Skeletal muscle tissue (tissue), 3 donors: ENCODE measurements at regions not wholly inside any gene's neighbourhood (a gene's known extent, or its start where the extent isn't known, plus 50 kb on each side); places are given as distances from the start of the nearest gene placed in this dataset.

Source experiments
- H3K27ac ChIP-seq: one replicate; pipeline ENCODE4 v1.7.0; 2013; ENCODE audit warnings: mild to moderate bottlenecking, low read depth, low read length, inconsistent platforms
- H3K27me3 ChIP-seq, 3 donors: one replicate each; pipeline ENCODE4 v1.7.0; 2013; ENCODE audit warnings: low read length in 3 of 3; ENCODE audit not compliant: control insufficient read depth in 3 of 3, insufficient read depth in 3 of 3
- H3K36me3 ChIP-seq, 3 donors: one replicate each; pipeline ENCODE4 v1.7.0; 2013; ENCODE audit warnings: low read length in 3 of 3; ENCODE audit not compliant: control insufficient read depth in 3 of 3, insufficient read depth in 3 of 3
- H3K4me1 ChIP-seq, 3 donors: one replicate each; pipeline ENCODE4 v1.7.0; 2013; ENCODE audit warnings: low read length in 3 of 3, mild to moderate bottlenecking in 3 of 3; ENCODE audit not compliant: control insufficient read depth in 3 of 3, insufficient read depth in 3 of 3
- H3K4me3 ChIP-seq, 3 donors: one replicate each; pipeline ENCODE4 v1.7.0; 2013; ENCODE audit warnings: low read length in 3 of 3
- H3K9ac ChIP-seq, 3 donors: one replicate each; pipeline ENCODE4 v1.7.0; 2013; ENCODE audit warnings: low read length in 3 of 3, mild to moderate bottlenecking in 3 of 3, moderate library complexity in 2 of 3, low read depth in 1 of 3
- H3K9me3 ChIP-seq, 3 donors: one replicate each; pipeline ENCODE4 v1.7.0; 2013; ENCODE audit warnings: low read length in 3 of 3; ENCODE audit not compliant: control insufficient read depth in 3 of 3
- donor health status: Osteomylitis.

DNA sequence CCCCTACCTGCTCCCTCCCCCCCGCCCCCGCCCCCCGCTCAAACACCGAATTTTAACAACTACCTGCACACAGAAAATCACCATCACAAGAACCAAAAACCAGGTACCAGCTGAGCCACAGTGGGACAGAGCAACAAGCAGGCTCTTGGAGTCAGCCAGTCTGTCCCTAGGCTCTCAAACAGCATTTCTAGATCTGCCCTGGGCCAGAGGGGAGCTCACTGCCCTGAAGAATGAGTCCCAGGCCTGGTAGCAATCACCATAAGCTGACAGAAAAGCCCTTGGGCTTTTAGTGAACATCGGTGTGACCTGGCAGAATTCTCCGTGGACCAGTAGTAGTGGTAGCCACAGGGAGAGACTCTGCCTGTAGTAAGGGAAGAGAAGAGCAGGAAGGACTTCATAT lies 58.3 kb downstream of the C11orf87 start:
- Histone ChIP-seq H3K36me3 (no peaks in the 10 kb centered on the region), H3K27ac (no peak overlapping the region), H3K9ac (no peak overlapping the region), H3K4me3 (no peak overlapping the region), H3K9me3 (no peaks in the 10 kb centered on the region), H3K27me3 (no peaks in the 10 kb centered on the region), H3K4me1 (no peaks in the 10 kb centered on the region)

DNA sequence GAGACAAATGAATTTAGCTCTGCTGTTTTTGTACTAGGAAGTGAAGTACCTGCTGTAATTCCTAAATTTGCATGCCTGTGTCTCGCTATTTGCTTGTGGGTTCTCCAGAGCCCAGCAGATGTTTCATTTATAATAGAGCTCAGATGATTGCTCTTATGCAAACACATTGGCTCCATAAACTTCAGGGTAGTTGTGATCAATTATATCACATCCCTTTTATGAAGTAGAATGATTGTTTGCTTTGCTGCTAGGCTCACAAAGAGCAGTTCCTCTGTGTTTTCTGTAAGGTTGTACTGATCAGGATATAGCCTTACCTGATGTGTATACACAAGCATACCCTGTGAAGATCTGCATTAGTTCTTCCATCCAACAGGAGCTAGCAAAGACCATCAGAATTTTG lies 64.1 kb downstream of the C11orf87 start:
- H3K36me3 ChIP-seq: no peaks in the 10 kb centered on the region
- H3K27me3 ChIP-seq: no peaks in the 10 kb centered on the region
- no peak overlapping the region for H3K9ac ChIP-seq
- no peak overlapping the region for H3K4me3 ChIP-seq
- no peak overlapping the region for H3K27ac ChIP-seq
- no peaks in the 10 kb centered on the region for H3K4me1 ChIP-seq
- H3K9me3 ChIP-seq: no peaks in the 10 kb centered on the region

DNA sequence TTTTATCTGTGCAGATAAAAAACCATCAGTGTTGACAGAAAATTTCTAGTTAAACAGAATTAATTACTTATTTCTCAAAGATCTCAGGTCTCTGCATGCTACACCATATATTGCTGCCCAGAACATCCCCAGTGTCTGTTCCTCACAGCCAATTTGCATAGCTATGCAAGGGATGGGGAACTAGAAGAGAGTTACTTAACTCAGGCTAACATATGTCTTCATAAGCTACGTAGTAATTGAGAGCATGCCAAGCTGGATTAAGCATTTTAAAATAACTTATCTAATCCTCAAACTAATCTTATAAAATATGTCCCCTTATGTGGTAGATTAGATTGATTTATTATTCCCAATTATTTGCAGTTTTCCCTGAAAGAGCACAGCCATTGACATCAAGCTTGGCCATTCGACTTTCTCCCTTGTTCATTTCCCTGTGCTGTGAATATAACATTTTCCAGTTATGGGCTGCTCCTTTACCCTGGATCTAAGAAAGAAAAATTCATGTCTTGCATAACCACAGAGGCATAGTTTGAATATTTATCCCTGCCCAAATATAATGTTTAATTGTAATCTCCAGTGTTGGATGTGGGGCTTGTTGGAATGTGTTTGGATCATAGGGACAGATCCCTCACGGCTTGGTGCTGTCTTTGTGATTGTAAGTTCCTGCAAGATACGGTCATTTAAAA lies 69.1 kb downstream of the C11orf87 start:
- Histone ChIP-seq H3K27ac (no peak overlapping the region), H3K9ac (no peak overlapping the region), H3K4me3 (no peak overlapping the region), H3K27me3 (no peaks in the 10 kb centered on the region), H3K4me1 (no peaks in the 10 kb centered on the region), H3K9me3 (peaks cover 0 to 2% (median 0%) of the 10 kb centered on the region in 3 donors), H3K36me3 (no peaks in the 10 kb centered on the region)

DNA sequence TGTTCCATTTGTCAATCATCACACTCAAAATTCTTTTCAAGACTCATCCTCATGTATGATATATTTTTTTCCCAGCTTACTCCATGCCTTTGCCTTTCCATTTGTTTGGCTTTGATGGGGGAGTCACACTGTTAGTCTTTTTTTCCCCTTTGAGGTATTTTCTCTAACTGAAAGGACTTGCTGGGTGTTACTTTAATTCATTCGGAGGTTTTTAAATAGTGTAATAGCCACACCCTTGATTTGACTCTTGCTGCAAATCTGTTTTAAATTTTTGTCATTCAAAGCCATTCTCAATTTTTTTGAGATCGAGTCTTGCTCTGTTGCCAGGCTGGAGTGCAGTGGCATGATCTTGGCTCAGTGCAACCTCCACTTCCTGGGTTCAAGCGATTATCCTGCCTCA lies 84.1 kb downstream of the C11orf87 start:
- Histone ChIP-seq H3K4me3 (no peak overlapping the region), H3K4me1 (no peaks in the 10 kb centered on the region)

DNA sequence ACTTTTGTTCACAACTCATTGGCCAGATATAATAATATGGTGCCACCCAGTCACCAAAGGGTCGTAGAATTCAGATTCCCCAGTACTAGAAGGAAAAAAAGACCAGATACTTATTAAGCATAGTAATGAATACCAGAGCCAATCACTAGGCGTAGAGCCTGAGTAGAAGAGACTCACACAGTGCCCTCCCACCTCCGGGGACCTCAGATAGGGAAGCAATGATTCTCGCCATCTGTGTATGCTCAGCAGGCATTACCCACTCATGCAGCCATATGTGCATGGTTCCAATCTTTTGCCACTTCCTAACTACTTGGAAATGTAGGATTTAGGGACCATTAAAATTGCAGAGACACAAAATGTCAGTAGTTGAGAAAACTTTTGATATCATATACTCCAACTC lies 85.3 kb downstream of the C11orf87 start:
- Histone ChIP-seq H3K9me3 (no peaks in the 10 kb centered on the region), H3K4me3 (no peak overlapping the region), H3K27ac (no peak overlapping the region), H3K27me3 (no peaks in the 10 kb centered on the region), H3K36me3 (no peaks in the 10 kb centered on the region), H3K9ac (no peak overlapping the region), H3K4me1 (no peaks in the 10 kb centered on the region)

More for the DNA sequence above, 84.1 kb downstream of the C11orf87 start:
- Histone ChIP-seq H3K9ac (no peak overlapping the region), H3K27ac (no peak overlapping the region), H3K9me3 (no peaks in the 10 kb centered on the region), H3K36me3 (no peaks in the 10 kb centered on the region), H3K27me3 (no peaks in the 10 kb centered on the region)

DNA sequence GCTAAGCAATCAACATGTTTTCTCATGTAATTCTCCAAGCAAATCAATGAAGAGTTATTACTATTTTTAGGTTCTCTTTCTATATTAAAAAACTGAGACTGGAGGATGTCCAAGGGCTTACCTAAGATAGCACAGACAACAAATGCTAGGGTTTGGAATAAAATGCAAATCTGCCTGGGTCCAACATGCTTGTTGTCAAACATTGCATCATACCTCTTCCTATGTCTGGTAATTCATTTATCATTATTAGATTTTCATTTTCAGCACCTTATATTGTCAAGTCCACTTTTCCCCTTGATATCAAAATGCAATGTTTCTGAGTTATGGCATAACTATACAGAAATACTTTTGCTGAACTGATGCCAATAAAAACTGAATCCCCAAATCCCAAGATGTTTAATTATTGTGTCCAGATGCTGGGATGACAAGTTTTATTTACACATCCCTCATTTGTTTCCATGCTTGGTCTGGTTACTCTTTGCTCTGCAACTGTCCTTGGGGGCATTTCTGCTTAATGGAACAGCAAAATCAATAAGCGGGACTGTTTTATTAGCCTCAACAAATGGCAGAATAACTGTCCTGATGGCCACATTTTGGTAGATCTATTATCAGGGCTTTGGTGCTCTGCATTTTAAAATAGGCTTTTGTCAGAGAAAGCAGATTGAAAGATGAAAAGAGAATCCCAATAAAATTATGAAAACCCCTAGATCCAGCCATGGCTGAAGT lies 86.0 kb downstream of the C11orf87 start:
- H3K4me1 ChIP-seq: no peaks in the 10 kb centered on the region
- no peaks in the 10 kb centered on the region for H3K27me3 ChIP-seq
- no peak overlapping the region for H3K27ac ChIP-seq
- no peaks in the 10 kb centered on the region for H3K9me3 ChIP-seq
- no peak overlapping the region for H3K9ac ChIP-seq
- H3K36me3 ChIP-seq: no peaks in the 10 kb centered on the region
- no peak overlapping the region for H3K4me3 ChIP-seq

DNA sequence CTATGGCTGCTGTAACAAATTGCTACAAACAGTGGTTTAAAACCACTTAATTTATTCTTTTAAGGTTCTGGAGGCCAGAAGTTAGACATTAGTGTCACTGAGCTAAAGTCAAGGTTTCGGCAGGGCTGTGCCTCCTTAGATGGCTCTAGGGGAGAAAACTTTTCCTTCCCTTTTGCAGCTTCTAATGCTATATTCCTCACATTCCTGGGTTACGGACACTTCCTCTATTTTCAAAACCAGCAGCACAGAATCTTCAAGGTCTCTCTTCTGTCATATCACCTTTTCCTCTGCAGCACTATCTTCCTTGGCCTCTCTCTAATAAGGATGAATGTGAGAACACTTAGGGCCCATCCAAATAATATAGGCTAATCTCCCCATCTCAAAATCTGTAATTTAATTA lies 87.0 kb downstream of the C11orf87 start:
- Histone ChIP-seq H3K36me3 (no peaks in the 10 kb centered on the region), H3K9me3 (no peaks in the 10 kb centered on the region), H3K27me3 (no peaks in the 10 kb centered on the region), H3K4me3 (no peak overlapping the region), H3K27ac (no peak overlapping the region), H3K9ac (no peak overlapping the region), H3K4me1 (no peaks in the 10 kb centered on the region)

DNA sequence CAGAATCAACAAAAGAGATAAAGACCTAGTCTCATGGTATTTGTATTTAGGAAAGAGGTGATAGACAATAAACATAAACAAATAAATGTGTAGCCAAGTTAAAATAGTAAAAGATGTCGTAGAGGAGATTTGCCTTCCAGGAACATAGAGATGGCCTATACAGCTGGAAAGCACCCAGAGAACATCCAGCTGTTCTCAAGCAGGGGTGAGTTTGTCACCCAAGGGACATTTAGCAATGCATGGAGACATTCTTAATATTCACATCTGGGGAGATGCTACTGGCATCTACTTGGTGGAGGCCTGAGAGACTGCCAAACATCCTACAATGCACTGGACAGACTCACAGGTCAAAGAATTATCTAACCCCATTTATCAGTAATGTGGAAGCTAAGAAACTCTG lies 88.3 kb downstream of the C11orf87 start:
- no peak overlapping the region for H3K4me3 ChIP-seq
- no peak overlapping the region for H3K9ac ChIP-seq
- no peaks in the 10 kb centered on the region for H3K9me3 ChIP-seq
- H3K27me3 ChIP-seq: no peaks in the 10 kb centered on the region
- no peaks in the 10 kb centered on the region for H3K4me1 ChIP-seq
- no peaks in the 10 kb centered on the region for H3K36me3 ChIP-seq
- H3K27ac ChIP-seq: no peak overlapping the region

DNA sequence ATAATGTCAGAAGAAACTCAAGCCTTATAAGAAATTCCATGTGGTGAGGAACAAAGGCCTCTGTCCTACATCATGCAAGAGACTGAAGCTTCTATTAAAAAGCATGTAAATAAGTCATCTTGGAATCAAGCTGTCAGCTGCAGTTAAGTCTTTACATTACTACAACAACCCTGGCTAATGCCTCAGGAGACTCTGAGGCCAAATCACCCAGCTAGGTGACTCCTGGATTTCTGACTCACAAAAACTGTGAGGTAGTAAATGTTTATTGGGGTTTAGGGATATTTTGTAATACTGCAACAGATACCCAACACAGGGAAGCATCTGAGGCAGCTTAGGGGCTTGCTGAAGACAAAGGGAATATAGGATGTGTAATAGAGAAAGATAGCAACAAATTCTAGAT lies 89.6 kb downstream of the C11orf87 start:
- no peak overlapping the region for H3K9ac ChIP-seq
- H3K27ac ChIP-seq: no peak overlapping the region
- H3K27me3 ChIP-seq: no peaks in the 10 kb centered on the region
- no peaks in the 10 kb centered on the region for H3K36me3 ChIP-seq
- no peaks in the 10 kb centered on the region for H3K4me1 ChIP-seq
- no peak overlapping the region for H3K4me3 ChIP-seq
- H3K9me3 ChIP-seq: no peaks in the 10 kb centered on the region

DNA sequence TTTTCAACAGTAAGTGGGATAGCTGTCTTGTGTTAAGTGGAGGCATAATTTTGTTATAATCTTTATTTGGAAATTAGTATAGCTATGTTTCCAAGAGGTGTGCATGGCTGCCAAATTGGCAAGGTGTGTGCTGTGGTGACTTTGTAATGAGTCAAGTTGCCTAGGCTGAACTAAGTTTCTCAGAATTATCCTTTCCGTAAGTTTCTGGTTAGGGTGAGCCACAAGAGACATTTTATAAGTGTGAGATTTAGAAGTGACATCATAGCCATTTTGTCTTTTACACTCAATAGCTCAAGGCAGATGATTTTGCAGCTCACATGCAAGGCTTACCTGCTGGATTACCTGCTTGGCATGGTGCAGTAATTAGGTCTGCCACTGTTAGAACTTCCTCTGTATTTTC lies 90.3 kb downstream of the C11orf87 start:
- H3K36me3 ChIP-seq: no peaks in the 10 kb centered on the region
- H3K9ac ChIP-seq: no peak overlapping the region
- H3K4me1 ChIP-seq: no peaks in the 10 kb centered on the region
- H3K4me3 ChIP-seq: no peak overlapping the region
- no peak overlapping the region for H3K27ac ChIP-seq
- no peaks in the 10 kb centered on the region for H3K27me3 ChIP-seq
- no peaks in the 10 kb centered on the region for H3K9me3 ChIP-seq
